A204.1 (cell line): ENCODE measurements at regions not wholly inside any gene's neighbourhood (a gene's known extent, or its start where the extent isn't known, plus 50 kb on each side); places are given as distances from the start of the nearest gene placed in this dataset.
"Not testable (repeated sequence)": the region's sequence is repeated elsewhere in the genome, so short reads cannot be mapped to it uniquely, and the experiment has no call there.

Experiments
- FAIRE-seq: peaks from 2 replicates; lab custom pipeline; 2012; peaks lifted over from hg19 to GRCh38; lab: Jason Lieb, UNC

- no peak for FAIRE-seq
Measured at GRCh38 chr3:16708285-16708684, 103.1 kb upstream of the DAZL start.

GRCh38 chr3:16711691-16712090 lies 106.5 kb upstream of the DAZL start:
- FAIRE-seq = not testable (repeated sequence)

- no peak for FAIRE-seq
Measured at GRCh38 chr3:16715281-16715680, 110.1 kb upstream of the DAZL start.

GRCh38 chr3:16719426-16719825 lies 114.2 kb upstream of the DAZL start:
- no peak for FAIRE-seq

- no peak for FAIRE-seq
Measured at GRCh38 chr3:16720367-16720940, 115.2 kb upstream of the DAZL start.

- no peak for FAIRE-seq
Measured at GRCh38 chr3:16721494-16721893, 116.3 kb upstream of the DAZL start.

GRCh38 chr3:16723978-16724377 lies 118.8 kb upstream of the DAZL start:
- FAIRE-seq = no peak

GRCh38 chr3:16724487-16724886 lies 119.3 kb upstream of the DAZL start:
- FAIRE-seq = no peak

- FAIRE-seq = no peak
Measured at GRCh38 chr3:16725972-16726371, 120.7 kb upstream of the DAZL start.

GRCh38 chr3:16728770-16729745 lies 123.8 kb upstream of the DAZL start:
- no peak for FAIRE-seq

- no peak for FAIRE-seq
Measured at GRCh38 chr3:16738451-16738850, 133.2 kb upstream of the DAZL start.

GRCh38 chr3:16739541-16740105 lies 134.4 kb upstream of the DAZL start:
- no peak for FAIRE-seq

GRCh38 chr3:16740515-16740914 lies 135.3 kb upstream of the DAZL start:
- no peak for FAIRE-seq

- FAIRE-seq = no peak
Measured at GRCh38 chr3:16741103-16741758, 136.0 kb upstream of the DAZL start.

- no peak for FAIRE-seq
Measured at GRCh38 chr3:16741890-16742289, 136.7 kb upstream of the DAZL start.

- FAIRE-seq = no peak
Measured at GRCh38 chr3:16743276-16743675, 138.1 kb upstream of the DAZL start.

GRCh38 chr3:16759227-16759903 lies 125.4 kb upstream of the PLCL2 start:
- no peak for FAIRE-seq

- FAIRE-seq = no peak
Measured at GRCh38 chr3:16761571-16761970, 123.2 kb upstream of the PLCL2 start.

GRCh38 chr3:16765661-16766060 lies 119.1 kb upstream of the PLCL2 start:
- FAIRE-seq = no peak

- FAIRE-seq = no peak
Measured at GRCh38 chr3:16767006-16767405, 117.7 kb upstream of the PLCL2 start.

GRCh38 chr3:16768014-16768413 lies 116.7 kb upstream of the PLCL2 start:
- no peak for FAIRE-seq

- FAIRE-seq = no peak
Measured at GRCh38 chr3:16768956-16769355, 115.8 kb upstream of the PLCL2 start.
